Gastroesophageal sphincter (tissue), 4 donors: ENCODE measurements at regions not wholly inside any gene's neighbourhood (a gene's known extent, or its start where the extent isn't known, plus 50 kb on each side); places are given as distances from the start of the nearest gene placed in this dataset.

Experiments used
- ATAC-seq: fragments of 150-250 bp; one replicate; pipeline ENCODE4 v1.9.1; 2016; ENCODE audit warnings: mild to moderate bottlenecking, moderate library complexity
- H3K27ac ChIP-seq, 4 donors: fragments of 200-600 bp; sonication (generic) in 3 of 4; 1 replicate in 3 of 4; 2 replicates in 1 of 4; pipeline ENCODE4 v1.5.1; 2016 to 2019
- H3K27me3 ChIP-seq: fragments of 200-600 bp; sonication (generic); one replicate; pipeline ENCODE4 v1.5.1; 2019
- H3K36me3 ChIP-seq, 2 donors: fragments of 200-600 bp; sonication (generic); one replicate each; pipeline ENCODE4 v1.5.1; 2019; ENCODE audit warnings: control low read depth in 1 of 2
- H3K4me1 ChIP-seq, 3 donors: fragments of 200-600 bp; sonication (generic); 1 replicate in 2 of 3; 2 replicates in 1 of 3; pipeline ENCODE4 v1.5.1; 2016 to 2019; ENCODE audit warnings: control low read depth in 2 of 3
- H3K4me3 ChIP-seq, 2 donors: fragments of 200-600 bp; sonication (generic); one replicate each; pipeline ENCODE4 v1.5.1; 2019; ENCODE audit warnings: mild to moderate bottlenecking in 1 of 2, moderate library complexity in 1 of 2
- H3K9me3 ChIP-seq, 3 donors: fragments of 200-600 bp; sonication (generic); one replicate each; pipeline ENCODE4 v1.5.1; 2017 to 2019; ENCODE audit warnings: control low read depth in 2 of 3
- CTCF ChIP-seq, 4 experiments: fragments of 200-600 bp in 2 of 4; fragments of 450-650 bp in 2 of 4; sonication (generic) in 1 of 4; IDR thresholded peaks; one replicate each; pipeline ENCODE4 v1.5.1; 2017 to 2019; ENCODE audit warnings: antibody characterized with exemption in 4 of 4, mild to moderate bottlenecking in 2 of 4, moderate library complexity in 2 of 4
- EP300 ChIP-seq: sonication (generic); formaldehyde crosslinking; IDR thresholded peaks from one replicate; pipeline ENCODE4 v1.6.1; 2017; ENCODE audit warnings: antibody characterized with exemption, mild to moderate bottlenecking
- POLR2A ChIP-seq, 2 donors: fragments of 450-650 bp; IDR thresholded peaks; one replicate each; pipeline ENCODE4 v1.6.1; 2017; ENCODE audit warnings: antibody characterized with exemption in 2 of 2, mild to moderate bottlenecking in 2 of 2, moderate library complexity in 1 of 2
- POLR2AphosphoS5 ChIP-seq: sonication (generic); formaldehyde crosslinking; IDR thresholded peaks from one replicate; pipeline ENCODE4 v1.6.1; 2017; ENCODE audit warnings: antibody characterized with exemption
- WGBS, 2 donors: methylation state at CpG; one replicate each; pipeline ENCODE4 v1.1.5; 2018; ENCODE audit warnings: low coverage in 1 of 2; 5-methylcytosine and 5-hydroxymethylcytosine counted together

GRCh38 chr11:33461369-33462125 lies 204.4 kb downstream of the HIPK3 start:
- WGBS, 2 donors = 86 to 90% methylated on average over 3 of the region's 4 CpGs
- no peak for TF ChIP-seq POLR2A (IDR thresholded peaks at IDR 0.05)
- TF ChIP-seq EP300 = no peak
- ATAC-seq = no peak
- Histone ChIP-seq H3K9me3 (no peaks in the 10 kb centered on the region), H3K27me3 (no peaks in the 10 kb centered on the region), H3K4me3 (no peak overlapping the region), H3K36me3 (no peaks in the 10 kb centered on the region), H3K4me1 (no peaks in the 10 kb centered on the region), H3K27ac (no peak overlapping the region)

- no peaks in the 10 kb centered on the region for H3K4me1 ChIP-seq
Measured at GRCh38 chr11:33457948-33458347, 200.8 kb downstream of the HIPK3 start.

GRCh38 chr11:33455867-33456463 lies 198.8 kb downstream of the HIPK3 start:
- Histone ChIP-seq H3K27ac (no peak overlapping the region), H3K4me3 (no peak overlapping the region), H3K36me3 (no peaks in the 10 kb centered on the region), H3K4me1 (no peaks in the 10 kb centered on the region), H3K27me3 (no peaks in the 10 kb centered on the region), H3K9me3 (no peaks in the 10 kb centered on the region)
- no peak for TF ChIP-seq POLR2A (IDR thresholded peaks at IDR 0.05)
- TF ChIP-seq CTCF (IDR thresholded peaks at IDR 0.05) = no peak
- TF ChIP-seq POLR2AphosphoS5 = no peak
- no peak for TF ChIP-seq EP300
- ATAC-seq = no peak
- WGBS, 2 donors = 73 to 80% methylated on average over 4 of the region's 4 CpGs

More at GRCh38 chr11:33457948-33458347, 200.8 kb downstream of the HIPK3 start:
- no peak overlapping the region for H3K4me3 ChIP-seq
- TF ChIP-seq EP300 (no peak), POLR2A (IDR thresholded peaks at IDR 0.05) (no peak), POLR2AphosphoS5 (no peak), CTCF (IDR thresholded peaks at IDR 0.05) (no peak)
- H3K27ac ChIP-seq = no peak overlapping the region
- no peaks in the 10 kb centered on the region for H3K36me3 ChIP-seq
- H3K9me3 ChIP-seq = no peaks in the 10 kb centered on the region
- no peaks in the 10 kb centered on the region for H3K27me3 ChIP-seq
- no peak for ATAC-seq
- 84% methylated on average over 3 of the region's 5 CpGs; no CpG with 5 or more reads in 1 of the 2 donors for WGBS, 2 donors

DNA sequence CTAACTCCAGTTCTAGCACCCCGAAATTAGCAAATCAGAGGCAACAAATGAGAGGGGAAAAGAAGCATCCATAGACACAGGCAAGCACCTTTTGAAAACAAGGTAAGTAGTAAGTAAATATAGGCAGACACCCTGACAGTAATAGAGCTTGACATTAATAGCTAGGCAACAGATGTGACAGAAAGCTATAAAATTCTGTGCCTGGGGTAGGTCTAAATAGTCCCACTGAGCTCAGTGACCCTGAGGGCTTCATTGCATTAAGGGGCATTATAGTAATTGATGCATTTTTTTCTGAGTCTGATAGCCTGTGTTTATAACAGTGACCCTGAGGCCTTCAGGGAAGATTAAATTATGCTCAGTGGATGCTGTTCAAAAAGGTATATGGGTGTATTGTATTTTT lies 197.1 kb downstream of the HIPK3 start:
- no peak for TF ChIP-seq CTCF (IDR thresholded peaks at IDR 0.05)
- no peak for TF ChIP-seq EP300
- TF ChIP-seq POLR2AphosphoS5 = no peak
- TF ChIP-seq POLR2A (IDR thresholded peaks at IDR 0.05) = no peak
- Histone ChIP-seq H3K27ac (no peak overlapping the region), H3K27me3 (no peaks in the 10 kb centered on the region), H3K9me3 (no peaks in the 10 kb centered on the region), H3K36me3 (no peaks in the 10 kb centered on the region), H3K4me3 (no peak overlapping the region), H3K4me1 (no peaks in the 10 kb centered on the region)
- ATAC-seq = no peak
- WGBS, 2 donors = 0% methylated on average over 1 of the region's 1 CpG; no CpG with 5 or more reads in 1 of the 2 donors

- H3K4me1 ChIP-seq = no peaks in the 10 kb centered on the region
- 54 to 85% methylated on average over 2 to 3 of the region's 3 CpGs for WGBS, 2 donors
- no peak for TF ChIP-seq EP300
- TF ChIP-seq POLR2A (IDR thresholded peaks at IDR 0.05) = no peak
- no peak for TF ChIP-seq CTCF (IDR thresholded peaks at IDR 0.05)
- no peak for TF ChIP-seq POLR2AphosphoS5
- H3K9me3 ChIP-seq = no peaks in the 10 kb centered on the region
- ATAC-seq = no peak
- H3K4me3 ChIP-seq = no peak overlapping the region
- H3K27me3 ChIP-seq = no peaks in the 10 kb centered on the region
- no peaks in the 10 kb centered on the region for H3K36me3 ChIP-seq
- no peak overlapping the region for H3K27ac ChIP-seq
Measured at GRCh38 chr11:33452836-33453624, 195.8 kb downstream of the HIPK3 start.
